Neuronal stem cell (in vitro differentiated cells): ENCODE measurements at regions not wholly inside any gene's neighbourhood (a gene's known extent, or its start where the extent isn't known, plus 50 kb on each side); places are given as distances from the start of the nearest gene placed in this dataset.
"Not testable (repeated sequence)": the region's sequence is repeated elsewhere in the genome, so short reads cannot be mapped to it uniquely, and the experiment has no call there.

Source experiments
- DNase-seq: peaks from one replicate; pipeline ENCODE4 v3.0.0-alpha.2; 2013; ENCODE audit warnings: low spot score
- H2AFZ ChIP-seq: one replicate; pipeline ENCODE4 v1.6.1; 2013; ENCODE audit warnings: mild to moderate bottlenecking, low read length, inconsistent platforms
- H2AK5ac ChIP-seq: 2 replicates; pipeline ENCODE4 v1.6.1; 2013; ENCODE audit warnings: low read depth, mild to moderate bottlenecking, inconsistent platforms, low read length, moderate library complexity, mixed read lengths
- H2BK120ac ChIP-seq: 2 replicates; pipeline ENCODE4 v1.6.1; 2013; ENCODE audit warnings: low read depth, mild to moderate bottlenecking, inconsistent platforms, low read length, moderate library complexity, mixed read lengths
- H2BK12ac ChIP-seq: one replicate; pipeline ENCODE4 v1.6.1; 2013; ENCODE audit warnings: low read length, inconsistent platforms
- H2BK15ac ChIP-seq: 2 replicates; pipeline ENCODE4 v1.6.1; 2013; ENCODE audit warnings: mild to moderate bottlenecking, low read length, inconsistent platforms, mixed read lengths
- H2BK5ac ChIP-seq: one replicate; pipeline ENCODE4 v1.6.1; 2013; ENCODE audit warnings: inconsistent platforms, mild to moderate bottlenecking, low read length, moderate library complexity
- H3K14ac ChIP-seq: one replicate; pipeline ENCODE4 v1.6.1; 2013; ENCODE audit warnings: low read length, inconsistent platforms
- H3K18ac ChIP-seq: 2 replicates; pipeline ENCODE4 v1.6.1; 2013; ENCODE audit warnings: low read length, inconsistent platforms
- H3K23ac ChIP-seq: 2 replicates; pipeline ENCODE4 v1.6.1; 2013; ENCODE audit warnings: low read depth, mild to moderate bottlenecking, mixed read lengths, low read length, inconsistent platforms; ENCODE audit not compliant: poor library complexity
- H3K27ac ChIP-seq: replicated peaks from 3 replicates; pipeline ENCODE4 v1.5.1; 2013; ENCODE audit warnings: low read length, inconsistent platforms
- H3K27me3 ChIP-seq, 3 experiments: 2 replicates each; pipeline ENCODE4 v1.6.1; 2013; ENCODE audit warnings: low read length in 3 of 3, mild to moderate bottlenecking in 2 of 3, inconsistent platforms in 1 of 3, low read depth in 1 of 3, mixed read lengths in 1 of 3, moderate library complexity in 1 of 3; ENCODE audit not compliant: control insufficient read depth in 3 of 3, insufficient read depth in 3 of 3
- H3K36me3 ChIP-seq, 2 donors: replicated peaks in 1 of 2; 2 replicates each; pipeline ENCODE4 v1.6.1; 2013; ENCODE audit warnings: low read length in 2 of 2; ENCODE audit not compliant: control insufficient read depth in 2 of 2, insufficient read depth in 2 of 2
- H3K4ac ChIP-seq: 2 replicates; pipeline ENCODE4 v1.6.1; 2013; ENCODE audit warnings: inconsistent platforms, mild to moderate bottlenecking, low read length, moderate library complexity
- H3K4me1 ChIP-seq, 2 donors: 1 replicate in 1 of 2; 2 replicates in 1 of 2; pipeline ENCODE4 v1.6.1; 2013; ENCODE audit warnings: low read length in 2 of 2, low read depth in 1 of 2; ENCODE audit not compliant: control insufficient read depth in 2 of 2, insufficient read depth in 1 of 2
- H3K4me2 ChIP-seq: one replicate; pipeline ENCODE4 v1.6.1; 2013; ENCODE audit warnings: mild to moderate bottlenecking, low read length, inconsistent platforms; ENCODE audit not compliant: insufficient read depth, poor library complexity, severe bottlenecking
- H3K4me3 ChIP-seq, 2 donors: 2 replicates each; pipeline ENCODE4 v1.5.1; 2013; ENCODE audit warnings: low read length in 2 of 2, mild to moderate bottlenecking in 2 of 2, inconsistent platforms in 1 of 2, moderate library complexity in 1 of 2
- H3K79me1 ChIP-seq: one replicate; pipeline ENCODE4 v1.6.1; 2013; ENCODE audit warnings: low read depth, mild to moderate bottlenecking, inconsistent platforms, low read length, moderate library complexity
- H3K9ac ChIP-seq: one replicate; pipeline ENCODE4 v1.6.1; 2013; ENCODE audit warnings: mild to moderate bottlenecking, low read depth, low read length, inconsistent platforms; ENCODE audit not compliant: poor library complexity
- H3K9me3 ChIP-seq, 2 donors: replicated peaks in 1 of 2; 2 replicates each; pipeline versions ENCODE3 to v1.6.1; 2013; ENCODE audit warnings: low read length in 2 of 2, mild to moderate bottlenecking in 2 of 2, inconsistent platforms in 1 of 2, low read depth in 1 of 2, mixed read lengths in 1 of 2, moderate library complexity in 1 of 2; ENCODE audit not compliant: control insufficient read depth in 2 of 2, insufficient read depth in 1 of 2
- H4K8ac ChIP-seq: one replicate; pipeline ENCODE4 v1.6.1; 2013; ENCODE audit warnings: low read depth, mild to moderate bottlenecking, inconsistent platforms, low read length, moderate library complexity
- H4K91ac ChIP-seq: one replicate; pipeline ENCODE4 v1.6.1; 2013; ENCODE audit warnings: low read length, low read depth, mild to moderate bottlenecking, inconsistent platforms; ENCODE audit not compliant: poor library complexity
- WGBS, 2 donors: extraction: QIAGEN DNeasy Blood & Tissue Kit; methylation state at CpG; one replicate each; pipeline ENCODE4 v1.1.7; 2013; ENCODE audit warnings: missing lambda C conversion rate in 2 of 2, mixed read lengths in 1 of 2; ENCODE audit not compliant: insufficient read length in 2 of 2, insufficient replicate concordance in 1 of 2; ENCODE audit errors: extremely low coverage in 2 of 2; 5-methylcytosine and 5-hydroxymethylcytosine counted together

DNA sequence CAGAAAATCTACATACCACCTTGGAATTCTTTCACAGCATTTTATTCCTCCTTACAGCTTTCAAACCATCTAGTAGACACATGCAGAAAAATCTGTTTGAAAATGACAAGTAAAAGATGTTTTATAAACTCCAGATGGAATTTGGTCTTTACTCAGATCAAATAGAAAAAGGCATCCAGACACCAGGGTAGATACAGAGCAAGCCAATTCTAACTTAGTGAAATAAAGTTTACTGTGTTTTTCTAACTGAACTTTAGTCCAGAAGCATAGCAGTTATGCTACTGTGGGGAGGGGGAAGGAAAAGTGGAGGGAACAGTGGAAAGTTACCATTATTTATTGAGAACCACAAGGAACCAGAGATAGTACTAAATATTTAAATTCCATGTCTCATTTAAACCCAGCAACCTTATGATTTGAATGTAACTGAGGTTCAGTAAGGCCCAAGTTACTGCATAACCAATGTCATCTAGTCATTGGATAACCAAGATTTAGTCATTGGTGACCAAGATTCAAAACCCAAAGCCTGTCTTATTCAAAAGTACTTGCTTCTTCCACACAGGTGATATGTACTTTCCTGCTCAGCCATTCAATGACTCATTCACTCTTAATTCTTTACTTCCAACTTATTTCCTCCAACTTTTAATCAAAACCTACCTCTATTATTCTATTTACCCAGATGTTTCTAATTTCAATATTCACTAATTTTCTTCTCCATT lies 57.7 kb downstream of the RAD51AP2 start:
- H3K4me1 ChIP-seq: no peaks in the 10 kb centered on the region
- no peaks in the 10 kb centered on the region for H3K36me3 ChIP-seq
- H3K18ac ChIP-seq: no peak overlapping the region
- no peak overlapping the region for H3K27ac ChIP-seq
- H3K4ac ChIP-seq: no peak overlapping the region
- H2BK5ac ChIP-seq: no peak overlapping the region
- no peaks in the 10 kb centered on the region for H3K27me3 ChIP-seq
- no peak overlapping the region for H3K14ac ChIP-seq
- no peak overlapping the region for H3K23ac ChIP-seq
- no peak overlapping the region for H3K9ac ChIP-seq
- no peaks in the 10 kb centered on the region for H3K9me3 ChIP-seq
- no peak overlapping the region for H2BK120ac ChIP-seq
- H3K4me2 ChIP-seq: no peak overlapping the region
- H2BK12ac ChIP-seq: no peak overlapping the region
- no peak overlapping the region for H2BK15ac ChIP-seq
- H2AFZ ChIP-seq: no peak overlapping the region
- H3K4me3 ChIP-seq: no peak overlapping the region
- no peaks in the 10 kb centered on the region for H3K79me1 ChIP-seq
- H4K91ac ChIP-seq: no peak overlapping the region
- H2AK5ac ChIP-seq: no peak overlapping the region
- H4K8ac ChIP-seq: no peak overlapping the region
- DNase-seq: no peak

DNA sequence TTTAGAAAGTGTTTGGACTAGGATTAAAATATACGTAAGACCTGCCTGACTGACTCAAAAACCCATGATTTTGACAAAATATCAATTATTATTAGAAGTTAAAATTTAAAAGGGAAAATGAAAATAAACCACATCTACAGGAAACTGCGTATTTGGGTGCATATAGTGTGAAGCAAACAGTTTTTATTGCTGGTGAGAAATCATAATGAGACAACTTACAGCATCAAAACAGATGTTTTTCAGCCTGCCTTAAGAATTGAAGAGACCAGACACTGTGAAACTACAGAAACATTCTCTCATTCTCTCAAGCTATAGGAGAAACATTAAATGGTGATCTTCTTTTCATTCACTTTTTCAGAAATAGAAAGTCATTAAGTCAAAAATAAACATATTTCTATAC lies 62.9 kb downstream of the RAD51AP2 start:
- H2BK12ac ChIP-seq: no peak overlapping the region
- no CpG with 5 or more reads among the region's 2 CpGs for WGBS, 2 donors
- H3K14ac ChIP-seq: no peak overlapping the region
- H2AFZ ChIP-seq: no peak overlapping the region
- H3K4me3 ChIP-seq: no peak overlapping the region
- no peak overlapping the region for H3K4me2 ChIP-seq
- no peaks in the 10 kb centered on the region for H3K27me3 ChIP-seq
- no peak overlapping the region for H4K91ac ChIP-seq
- no peak overlapping the region for H4K8ac ChIP-seq
- H3K9ac ChIP-seq: no peak overlapping the region
- no peak overlapping the region for H3K18ac ChIP-seq
- H3K36me3 ChIP-seq: no peaks in the 10 kb centered on the region
- no peak overlapping the region for H3K4ac ChIP-seq
- no peak overlapping the region for H3K27ac ChIP-seq
- peaks cover 0 to 2% of the 10 kb centered on the region in 2 donors for H3K4me1 ChIP-seq
- H2BK15ac ChIP-seq: no peak overlapping the region
- no peak for DNase-seq
- no peaks in the 10 kb centered on the region for H3K79me1 ChIP-seq
- no peak overlapping the region for H2BK5ac ChIP-seq
- no peak overlapping the region for H2BK120ac ChIP-seq
- no peaks in the 10 kb centered on the region for H3K9me3 ChIP-seq
- H3K23ac ChIP-seq: no peak overlapping the region
- H2AK5ac ChIP-seq: no peak overlapping the region

GRCh38 chr2:17446191-17446590 lies 72.0 kb downstream of the RAD51AP2 start:
- not testable (repeated sequence) for H2AFZ ChIP-seq, H3K4me2 ChIP-seq, H2BK120ac ChIP-seq, H2AK5ac ChIP-seq, H3K9ac ChIP-seq, H3K27me3 ChIP-seq, H3K23ac ChIP-seq, H3K36me3 ChIP-seq, H3K14ac ChIP-seq, H4K91ac ChIP-seq, H3K4me1 ChIP-seq, H2BK12ac ChIP-seq, H2BK5ac ChIP-seq, H3K9me3 ChIP-seq, H3K4me3 ChIP-seq, H4K8ac ChIP-seq, H3K27ac ChIP-seq, H3K18ac ChIP-seq, DNase-seq, H3K4ac ChIP-seq, H3K79me1 ChIP-seq
- no CpG with 5 or more reads among the region's 3 CpGs for WGBS, 2 donors
- peak overlapping the region; percentile 67 for H2BK15ac ChIP-seq

DNA sequence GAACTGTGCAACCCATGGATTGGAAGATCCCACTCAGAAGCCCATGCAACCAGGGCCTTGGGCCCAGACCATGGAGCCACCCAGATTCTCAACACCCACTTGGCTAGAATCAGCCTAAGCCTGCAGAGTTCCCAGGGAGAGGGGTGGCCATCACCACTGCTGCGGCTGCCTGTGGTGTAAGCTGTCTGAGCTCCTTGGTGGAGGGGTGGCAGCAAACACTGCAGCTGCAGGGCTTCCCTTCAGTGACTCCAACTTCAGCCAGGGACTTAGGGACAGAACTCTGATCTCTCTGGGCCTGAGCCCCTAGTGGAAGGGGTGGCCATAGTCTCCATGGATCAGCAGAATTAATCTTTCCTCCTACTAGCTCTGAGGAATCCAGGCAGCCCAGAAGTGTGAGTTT lies 72.5 kb downstream of the RAD51AP2 start:
- no peak overlapping the region for H2BK120ac ChIP-seq
- H2AFZ ChIP-seq: no peak overlapping the region
- H2BK15ac ChIP-seq: peak overlapping the region; percentile 67
- no peak overlapping the region for H3K14ac ChIP-seq
- H2BK12ac ChIP-seq: peak overlapping the region; percentile 22
- no peaks in the 10 kb centered on the region for H3K36me3 ChIP-seq
- no peak overlapping the region for H4K91ac ChIP-seq
- peaks cover 0 to 6% of the 10 kb centered on the region in 2 donors for H3K4me1 ChIP-seq
- no peak overlapping the region for H3K27ac ChIP-seq
- H3K23ac ChIP-seq: no peak overlapping the region
- no peak for DNase-seq
- no peaks in the 10 kb centered on the region for H3K27me3 ChIP-seq
- no peak overlapping the region for H3K4ac ChIP-seq
- H3K4me3 ChIP-seq: no peak overlapping the region
- H3K9me3 ChIP-seq: no peaks in the 10 kb centered on the region
- peak overlapping the region; percentile 32 for H2AK5ac ChIP-seq
- no peak overlapping the region for H2BK5ac ChIP-seq
- H4K8ac ChIP-seq: peak overlapping the region; percentile 17
- no CpG with 5 or more reads among the region's 1 CpG for WGBS, 2 donors
- no peak overlapping the region for H3K18ac ChIP-seq
- H3K79me1 ChIP-seq: no peaks in the 10 kb centered on the region
- H3K4me2 ChIP-seq: no peak overlapping the region
- no peak overlapping the region for H3K9ac ChIP-seq
